Astrocyte (in vitro differentiated cells and primary cell): ENCODE measurements at regions not wholly inside any gene's neighbourhood (a gene's known extent, or its start where the extent isn't known, plus 50 kb on each side); places are given as distances from the start of the nearest gene placed in this dataset.

Experiments
- DNase-seq: peaks from one replicate; pipeline ENCODE4 v3.0.0-alpha.2; 2010; ENCODE audit warnings: low read depth
- FAIRE-seq: peaks from 2 replicates; lab custom pipeline; 2011; peaks lifted over from hg19 to GRCh38; lab: Jason Lieb, UNC
- H2AFZ ChIP-seq: 2 replicates; pipeline ENCODE4 v1.6.0; 2012; ENCODE audit warnings: low read depth, low read length, inconsistent platforms
- H3K27ac ChIP-seq: 2 replicates; pipeline ENCODE4 v1.5.1; 2011; ENCODE audit warnings: low read depth, low read length, inconsistent platforms
- H3K27me3 ChIP-seq: 2 replicates; pipeline ENCODE4 v1.6.0; 2011; ENCODE audit warnings: low read length, inconsistent platforms; ENCODE audit not compliant: insufficient read depth
- H3K36me3 ChIP-seq: 2 replicates; pipeline ENCODE4 v1.5.1; 2011; ENCODE audit warnings: low read length, inconsistent platforms; ENCODE audit not compliant: insufficient read depth
- H3K4me1 ChIP-seq: 2 replicates; pipeline ENCODE4 v1.5.1; 2011; ENCODE audit warnings: low read length, inconsistent platforms; ENCODE audit not compliant: insufficient read depth
- H3K4me2 ChIP-seq: 2 replicates; pipeline ENCODE4 v1.6.0; 2012; ENCODE audit warnings: low read length, inconsistent platforms
- H3K4me3 ChIP-seq: 2 replicates; pipeline ENCODE4 v1.5.1; 2011; ENCODE audit warnings: low read depth, mild to moderate bottlenecking, low read length, inconsistent platforms; ENCODE audit not compliant: insufficient read depth
- H3K79me2 ChIP-seq: 2 replicates; pipeline ENCODE4 v1.6.0; 2012; ENCODE audit warnings: mild to moderate bottlenecking, low read length, inconsistent platforms; ENCODE audit not compliant: insufficient read depth
- H3K9ac ChIP-seq: 2 replicates; pipeline ENCODE4 v1.6.0; 2012; ENCODE audit warnings: mild to moderate bottlenecking, low read length, inconsistent platforms
- H3K9me3 ChIP-seq: 2 replicates; pipeline ENCODE4 v1.5.1; 2012; ENCODE audit warnings: low read depth, mild to moderate bottlenecking, low read length, inconsistent platforms; ENCODE audit not compliant: insufficient read depth
- H4K20me1 ChIP-seq: 2 replicates; pipeline ENCODE4 v1.6.0; 2012; ENCODE audit warnings: low read length, inconsistent platforms; ENCODE audit not compliant: insufficient read depth
- H3K27ac Mint-ChIP-seq: one replicate; pipeline ENCODE4 v1.8.0; 2021; ENCODE audit warnings: mild to moderate bottlenecking, mixed read lengths; ENCODE audit not compliant: unreplicated experiment
- H3K27me3 Mint-ChIP-seq: one replicate; pipeline ENCODE4 v1.8.0; 2021; ENCODE audit warnings: low read depth, mixed read lengths; ENCODE audit not compliant: unreplicated experiment
- H3K36me3 Mint-ChIP-seq: one replicate; pipeline ENCODE4 v1.8.0; 2021; ENCODE audit warnings: low read depth, mixed read lengths; ENCODE audit not compliant: unreplicated experiment
- H3K4me1 Mint-ChIP-seq: one replicate; pipeline ENCODE4 v1.8.0; 2021; ENCODE audit warnings: low read depth, mixed read lengths; ENCODE audit not compliant: unreplicated experiment
- H3K4me3 Mint-ChIP-seq: one replicate; pipeline ENCODE4 v1.8.0; 2021; ENCODE audit warnings: mild to moderate bottlenecking, moderate library complexity, mixed read lengths; ENCODE audit not compliant: unreplicated experiment
- H3K9me3 Mint-ChIP-seq: one replicate; pipeline ENCODE4 v1.8.0; 2021; ENCODE audit warnings: mild to moderate bottlenecking, mixed read lengths; ENCODE audit not compliant: unreplicated experiment
- EZH2 ChIP-seq: IDR thresholded peaks from 2 replicates; pipeline ENCODE4 v1.6.1; 2012; ENCODE audit warnings: mild to moderate bottlenecking, low read length, inconsistent platforms; ENCODE audit not compliant: insufficient read depth
- TF ChIP-seq, protein P1 (sequence below): IDR thresholded peaks from 2 replicates; pipeline ENCODE4 v1.5.1; 2011; ENCODE audit warnings: low read depth, mild to moderate bottlenecking, inconsistent platforms, low read length, moderate library complexity; ENCODE audit not compliant: insufficient read depth

DNA sequence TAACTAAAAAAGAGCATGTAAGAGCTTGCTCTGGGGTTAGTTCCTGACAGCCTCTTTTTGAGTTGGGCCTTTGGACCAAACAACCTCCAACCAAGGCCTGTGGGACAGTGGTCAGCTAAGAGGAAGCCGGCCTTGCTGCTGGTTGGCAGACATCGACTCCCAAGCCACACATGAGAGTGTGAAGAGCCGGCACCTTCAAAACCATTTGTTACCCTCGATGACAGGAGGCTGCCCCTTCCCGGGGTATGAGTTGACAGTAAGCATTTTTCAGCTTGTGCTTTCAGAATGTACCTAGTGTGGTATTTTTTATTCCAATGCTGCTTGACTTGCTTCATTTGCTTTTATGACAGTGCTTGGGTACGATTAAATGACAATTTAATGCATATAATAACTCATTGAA lies 168.6 kb upstream of the IGFBP7 start:
- no peak for FAIRE-seq
- Mint-ChIP-seq H3K9me3 (peaks cover 1% of the 10 kb centered on the region), H3K4me1 (peaks cover 7% of the 10 kb centered on the region), H3K27me3 (no peaks in the 10 kb centered on the region), H3K36me3 (no peaks in the 10 kb centered on the region), H3K4me3 (no peak overlapping the region), H3K27ac (no peak overlapping the region)
- no peak for DNase-seq
- Histone ChIP-seq H3K4me2 (no peak overlapping the region), H3K79me2 (no peaks in the 10 kb centered on the region), H2AFZ (no peak overlapping the region), H3K4me3 (no peak overlapping the region), H3K27me3 (no peaks in the 10 kb centered on the region), H3K27ac (no peak overlapping the region), H3K36me3 (no peaks in the 10 kb centered on the region), H3K9me3 (no peaks in the 10 kb centered on the region), H3K4me1 (no peaks in the 10 kb centered on the region), H4K20me1 (no peaks in the 10 kb centered on the region), H3K9ac (no peak overlapping the region)
- no peak for TF ChIP-seq EZH2
- TF ChIP-seq, protein P1, sequence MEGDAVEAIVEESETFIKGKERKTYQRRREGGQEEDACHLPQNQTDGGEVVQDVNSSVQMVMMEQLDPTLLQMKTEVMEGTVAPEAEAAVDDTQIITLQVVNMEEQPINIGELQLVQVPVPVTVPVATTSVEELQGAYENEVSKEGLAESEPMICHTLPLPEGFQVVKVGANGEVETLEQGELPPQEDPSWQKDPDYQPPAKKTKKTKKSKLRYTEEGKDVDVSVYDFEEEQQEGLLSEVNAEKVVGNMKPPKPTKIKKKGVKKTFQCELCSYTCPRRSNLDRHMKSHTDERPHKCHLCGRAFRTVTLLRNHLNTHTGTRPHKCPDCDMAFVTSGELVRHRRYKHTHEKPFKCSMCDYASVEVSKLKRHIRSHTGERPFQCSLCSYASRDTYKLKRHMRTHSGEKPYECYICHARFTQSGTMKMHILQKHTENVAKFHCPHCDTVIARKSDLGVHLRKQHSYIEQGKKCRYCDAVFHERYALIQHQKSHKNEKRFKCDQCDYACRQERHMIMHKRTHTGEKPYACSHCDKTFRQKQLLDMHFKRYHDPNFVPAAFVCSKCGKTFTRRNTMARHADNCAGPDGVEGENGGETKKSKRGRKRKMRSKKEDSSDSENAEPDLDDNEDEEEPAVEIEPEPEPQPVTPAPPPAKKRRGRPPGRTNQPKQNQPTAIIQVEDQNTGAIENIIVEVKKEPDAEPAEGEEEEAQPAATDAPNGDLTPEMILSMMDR = no peak

DNA sequence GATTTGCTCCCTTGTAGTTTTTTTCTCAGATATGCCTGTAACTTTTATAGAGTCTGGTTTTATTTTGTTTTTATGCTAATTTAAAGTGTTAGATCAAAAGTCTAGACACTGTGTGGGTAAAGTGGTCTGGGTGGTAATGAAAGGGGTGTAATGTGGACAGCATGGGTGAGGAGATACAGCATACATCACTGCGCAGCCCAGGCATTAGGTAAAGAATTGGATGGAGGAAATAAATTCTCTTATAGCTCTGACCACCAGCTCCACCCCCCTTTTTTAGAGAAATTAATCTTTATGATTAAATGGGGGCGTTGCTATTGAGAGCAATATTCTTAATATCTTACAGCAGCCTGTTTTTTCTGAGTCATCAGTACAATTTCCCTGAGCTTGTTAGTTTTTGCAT lies 163.9 kb upstream of the IGFBP7 start:
- H3K79me2 ChIP-seq = no peaks in the 10 kb centered on the region
- DNase-seq = no peak
- no peaks in the 10 kb centered on the region for H3K9me3 ChIP-seq
- no peak for FAIRE-seq
- Mint-ChIP-seq H3K27ac (no peak overlapping the region), H3K27me3 (peaks cover 4% of the 10 kb centered on the region), H3K36me3 (no peaks in the 10 kb centered on the region), H3K4me3 (no peak overlapping the region), H3K4me1 (no peaks in the 10 kb centered on the region), H3K9me3 (peaks cover 1% of the 10 kb centered on the region)
- H2AFZ ChIP-seq = no peak overlapping the region
- no peak overlapping the region for H3K4me2 ChIP-seq
- no peak for TF ChIP-seq EZH2
- TF ChIP-seq, protein P1 = no peak
- H3K27me3 ChIP-seq = no peaks in the 10 kb centered on the region
- H3K4me1 ChIP-seq = no peaks in the 10 kb centered on the region
- no peaks in the 10 kb centered on the region for H3K36me3 ChIP-seq
- no peak overlapping the region for H3K4me3 ChIP-seq
- no peak overlapping the region for H3K27ac ChIP-seq
- H4K20me1 ChIP-seq = no peaks in the 10 kb centered on the region
- no peak overlapping the region for H3K9ac ChIP-seq

DNA sequence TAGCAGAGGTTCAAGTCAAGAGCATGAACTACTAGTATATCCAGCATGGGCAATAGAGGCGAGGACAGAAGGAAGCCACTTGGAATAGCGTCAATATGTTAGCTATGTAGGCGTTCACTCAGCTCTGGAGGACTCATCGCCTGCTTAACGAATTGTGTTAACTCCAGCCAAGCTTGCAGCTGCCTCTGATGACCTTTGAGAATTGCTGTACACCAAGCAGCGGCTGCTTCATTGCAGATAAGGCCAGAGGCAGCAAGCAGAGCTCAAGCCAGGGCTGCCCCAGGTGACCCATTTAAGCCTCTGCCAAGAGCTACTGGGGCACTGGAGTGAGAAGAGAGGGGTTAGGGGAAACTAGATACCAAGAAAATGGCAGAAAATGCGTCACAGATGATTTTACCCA lies 160.2 kb upstream of the IGFBP7 start:
- Histone ChIP-seq H3K4me1 (no peaks in the 10 kb centered on the region), H3K27ac (no peak overlapping the region), H2AFZ (no peak overlapping the region), H3K36me3 (no peaks in the 10 kb centered on the region), H3K27me3 (no peaks in the 10 kb centered on the region), H3K9ac (no peak overlapping the region), H3K9me3 (no peaks in the 10 kb centered on the region), H3K4me3 (no peak overlapping the region), H4K20me1 (no peaks in the 10 kb centered on the region), H3K79me2 (no peaks in the 10 kb centered on the region), H3K4me2 (no peak overlapping the region)
- H3K27me3 Mint-ChIP-seq = peaks cover 4% of the 10 kb centered on the region
- no peak for FAIRE-seq
- no peak overlapping the region for H3K27ac Mint-ChIP-seq
- no peaks in the 10 kb centered on the region for H3K36me3 Mint-ChIP-seq
- H3K4me1 Mint-ChIP-seq = no peaks in the 10 kb centered on the region
- no peak overlapping the region for H3K4me3 Mint-ChIP-seq
- DNase-seq = no peak
- TF ChIP-seq EZH2 = no peak
- TF ChIP-seq, protein P1 = no peak
- H3K9me3 Mint-ChIP-seq = no peaks in the 10 kb centered on the region
